CD4-positive, alpha-beta T cell (primary cell): ENCODE measurements at regions not wholly inside any gene's neighbourhood (a gene's known extent, or its start where the extent isn't known, plus 50 kb on each side); places are given as distances from the start of the nearest gene placed in this dataset.

Source experiments
- ATAC-seq: fragments of 200-7000 bp; cut with Tn5 transposase; one replicate; pipeline ENCODE4 v1.10.0; 2022; ENCODE audit warnings: mild to moderate bottlenecking; ENCODE audit not compliant: poor library complexity
- CTCF ChIA-PET: fragments of 350-600 bp; sonication (Branson Sonifier 250); formaldehyde crosslinking; loops from one replicate; lab custom pipeline; 2021; ENCODE audit warnings: antibody characterized with exemption, inconsistent platforms; lab: Charles Lee
- POLR2A ChIA-PET: fragments of 350-600 bp; sonication (Branson Sonifier 250); formaldehyde crosslinking; loops from one replicate; lab custom pipeline; 2021; ENCODE audit warnings: antibody characterized with exemption, inconsistent platforms; lab: Charles Lee
- DNase-seq, 14 experiments: peaks; one replicate each; pipeline ENCODE4 v3.0.0-alpha.2; 2013 to 2020; ENCODE audit warnings: mixed read lengths in 2 of 14
- H3K27ac ChIP-seq, 2 donors: one replicate each; pipeline versions ENCODE4 v1.5.1 to v1.7.0; 2013; ENCODE audit warnings: low read length in 2 of 2, low read depth in 1 of 2, mild to moderate bottlenecking in 1 of 2
- H3K27me3 ChIP-seq, 2 experiments: 1 replicate in 1 of 2; 2 replicates in 1 of 2; pipeline versions ENCODE4 v1.6.1 to v1.7.0; 2013; ENCODE audit warnings: low read length in 2 of 2, control low read depth in 1 of 2, mild to moderate bottlenecking in 1 of 2, moderate library complexity in 1 of 2; ENCODE audit not compliant: insufficient read depth in 2 of 2, control insufficient read depth in 1 of 2
- H3K36me3 ChIP-seq: one replicate; pipeline ENCODE4 v1.6.1; 2013; ENCODE audit warnings: low read length, control low read depth; ENCODE audit not compliant: insufficient read depth
- H3K4me1 ChIP-seq: one replicate; pipeline ENCODE4 v1.6.1; 2013; ENCODE audit warnings: low read length, control low read depth; ENCODE audit not compliant: insufficient read depth
- H3K4me3 ChIP-seq: one replicate; pipeline ENCODE4 v1.5.1; 2013; ENCODE audit warnings: mild to moderate bottlenecking, low read length, moderate library complexity
- H3K9me3 ChIP-seq, 2 experiments: 1 replicate in 1 of 2; 2 replicates in 1 of 2; pipeline versions ENCODE4 v1.6.1 to v1.7.0; 2013; ENCODE audit warnings: low read length in 2 of 2, mild to moderate bottlenecking in 2 of 2, control low read depth in 1 of 2, moderate library complexity in 1 of 2; ENCODE audit not compliant: control insufficient read depth in 1 of 2, insufficient read depth in 1 of 2
- H3K27ac Mint-ChIP-seq: one replicate; pipeline ENCODE4 v1.8.0; 2020; ENCODE audit warnings: mixed read lengths
- H3K27me3 Mint-ChIP-seq: one replicate; pipeline ENCODE4 v1.8.0; 2021; ENCODE audit warnings: mixed read lengths
- H3K36me3 Mint-ChIP-seq: one replicate; pipeline ENCODE4 v1.8.0; 2021; ENCODE audit warnings: low read depth, mixed read lengths
- H3K4me1 Mint-ChIP-seq: one replicate; pipeline ENCODE4 v1.8.0; 2021; ENCODE audit warnings: low read depth, mixed read lengths
- H3K4me3 Mint-ChIP-seq: one replicate; pipeline ENCODE4 v1.8.0; 2020; ENCODE audit warnings: mild to moderate bottlenecking, mixed read lengths
- H3K9me3 Mint-ChIP-seq: one replicate; pipeline ENCODE4 v1.8.0; 2020; ENCODE audit warnings: mixed read lengths
- CTCF ChIP-seq: fragments of 200-600 bp; IDR thresholded peaks from one replicate; pipeline ENCODE4 v1.8.0; 2022; ENCODE audit warnings: antibody characterized with exemption, mild to moderate bottlenecking
- intact Hi-C, 2 experiments: fragments of 100-400 bp; cut with DNase I in 1 of 2; cut with micrococcal nuclease in 1 of 2; formaldehyde crosslinking; loops; one replicate each; pipeline versions ENCODE4 v1.15.1 to v1.9.0; 2023 to 2025; cut with DNase I, micrococcal nuclease

- Mint-ChIP-seq H3K4me1 (no peaks in the 10 kb centered on the region), H3K27me3 (no peaks in the 10 kb centered on the region), H3K36me3 (no peaks in the 10 kb centered on the region), H3K9me3 (peaks cover 2% of the 10 kb centered on the region), H3K4me3 (no peak overlapping the region), H3K27ac (no peak overlapping the region)
- ATAC-seq (no peak), DNase-seq (no peak)
- Histone ChIP-seq H3K27ac (no peak overlapping the region), H3K4me1 (no peaks in the 10 kb centered on the region), H3K4me3 (no peak overlapping the region), H3K27me3 (no peaks in the 10 kb centered on the region), H3K9me3 (no peaks in the 10 kb centered on the region), H3K36me3 (no peaks in the 10 kb centered on the region)
- ChIA-PET CTCF (no interaction called here), POLR2A (no interaction called here)
- no peak for TF ChIP-seq CTCF
- intact Hi-C loops = no loop called here
These were observed 153.2 kb upstream of the GPR149 start for GRCh38 chr3:154583086-154583634.

- H3K27me3 Mint-ChIP-seq = no peaks in the 10 kb centered on the region
- H3K9me3 Mint-ChIP-seq = peaks cover 2% of the 10 kb centered on the region
- H3K4me1 Mint-ChIP-seq = no peaks in the 10 kb centered on the region
- no peak overlapping the region for H3K4me3 Mint-ChIP-seq
- H3K36me3 ChIP-seq = no peaks in the 10 kb centered on the region
- ATAC-seq = no peak
- no peak overlapping the region for H3K27ac ChIP-seq
- H3K27me3 ChIP-seq = no peaks in the 10 kb centered on the region
- TF ChIP-seq CTCF = no peak
- no peak overlapping the region for H3K27ac Mint-ChIP-seq
- POLR2A ChIA-PET = no interaction called here
- CTCF ChIA-PET = no interaction called here
- H3K36me3 Mint-ChIP-seq = no peaks in the 10 kb centered on the region
- intact Hi-C loops = no loop called here
- no peaks in the 10 kb centered on the region for H3K9me3 ChIP-seq
- no peak overlapping the region for H3K4me3 ChIP-seq
- DNase-seq = no peak
- H3K4me1 ChIP-seq = no peaks in the 10 kb centered on the region
These were observed 152.5 kb upstream of the GPR149 start for GRCh38 chr3:154582501-154582900.

- no peaks in the 10 kb centered on the region for H3K36me3 Mint-ChIP-seq
- no peaks in the 10 kb centered on the region for H3K4me1 Mint-ChIP-seq
- intact Hi-C loops = no loop called here
- Histone ChIP-seq H3K27me3 (no peaks in the 10 kb centered on the region), H3K4me3 (no peak overlapping the region), H3K27ac (no peak overlapping the region), H3K4me1 (no peaks in the 10 kb centered on the region), H3K9me3 (no peaks in the 10 kb centered on the region), H3K36me3 (no peaks in the 10 kb centered on the region)
- ChIA-PET POLR2A (interaction anchor here (0.6 kb wide), 1 partner anchor 602 kb away, joined by 3 read pairs; no protein-coding TSS in a partner anchor), CTCF (no interaction called here)
- peaks cover 2% of the 10 kb centered on the region for H3K9me3 Mint-ChIP-seq
- no peak for ATAC-seq
- H3K27ac Mint-ChIP-seq = no peak overlapping the region
- DNase-seq = no peak
- TF ChIP-seq CTCF = no peak
- H3K27me3 Mint-ChIP-seq = no peaks in the 10 kb centered on the region
- H3K4me3 Mint-ChIP-seq = no peak overlapping the region
These were observed 141.7 kb upstream of the GPR149 start for GRCh38 chr3:154571553-154572226.
